Neural progenitor cell (in vitro differentiated cells): ENCODE measurements at regions not wholly inside any gene's neighbourhood (a gene's known extent, or its start where the extent isn't known, plus 50 kb on each side); places are given as distances from the start of the nearest gene placed in this dataset.

Experiments used
- DNase-seq: peaks from one replicate; pipeline ENCODE4 v3.0.0-alpha.2; 2016; ENCODE audit warnings: low spot score
- H2AFZ ChIP-seq: fragments of 200-600 bp; sonication (generic); replicated peaks from 2 replicates; pipeline ENCODE4 v1.6.1; 2016; ENCODE audit warnings: antibody characterized with exemption
- H3F3A ChIP-seq: fragments of 200-600 bp; sonication (generic); 2 replicates; pipeline ENCODE4 v1.6.1; 2016; ENCODE audit warnings: antibody characterized with exemption, low read depth
- H3K27ac ChIP-seq: fragments of 200-600 bp; sonication (generic); 2 replicates; pipeline ENCODE4 v1.5.1; 2016; ENCODE audit warnings: mild to moderate bottlenecking
- H3K27me3 ChIP-seq: fragments of 200-600 bp; sonication (generic); 2 replicates; pipeline ENCODE4 v1.6.1; 2016; ENCODE audit warnings: mild to moderate bottlenecking, moderate library complexity
- H3K36me3 ChIP-seq: fragments of 200-600 bp; sonication (generic); 2 replicates; pipeline ENCODE4 v1.5.1; 2016
- H3K4me1 ChIP-seq: fragments of 200-600 bp; sonication (generic); 2 replicates; pipeline ENCODE4 v1.6.1; 2016; ENCODE audit warnings: mixed run types
- H3K4me2 ChIP-seq: fragments of 200-600 bp; sonication (generic); 2 replicates; pipeline ENCODE4 v1.6.1; 2016
- H3K4me3 ChIP-seq: fragments of 200-600 bp; sonication (generic); 2 replicates; pipeline ENCODE4 v1.5.1; 2016
- H3K79me2 ChIP-seq: fragments of 200-600 bp; sonication (generic); 2 replicates; pipeline ENCODE4 v1.6.1; 2016; ENCODE audit warnings: low read depth
- H3K9ac ChIP-seq: fragments of 200-600 bp; sonication (generic); 2 replicates; pipeline ENCODE4 v1.6.1; 2016
- H3K9me3 ChIP-seq: fragments of 200-600 bp; sonication (generic); 2 replicates; pipeline ENCODE4 v1.5.1; 2016; ENCODE audit warnings: low read depth
- H4K20me1 ChIP-seq: fragments of 200-600 bp; sonication (generic); 2 replicates; pipeline ENCODE4 v1.6.1; 2016; ENCODE audit warnings: low read depth
- H3K27ac Mint-ChIP-seq: 3 replicates; pipeline ENCODE4 v1.8.0; 2021; ENCODE audit warnings: mixed read lengths
- H3K27me3 Mint-ChIP-seq: 2 replicates; pipeline ENCODE4 v1.8.0; 2022; ENCODE audit warnings: low read depth, mild to moderate bottlenecking, inconsistent platforms, moderate library complexity, mixed read lengths; ENCODE audit not compliant: insufficient read depth
- H3K36me3 Mint-ChIP-seq: 3 replicates; pipeline ENCODE4 v1.8.0; 2021; ENCODE audit warnings: mixed read lengths
- H3K4me1 Mint-ChIP-seq: 3 replicates; pipeline ENCODE4 v1.8.0; 2021; ENCODE audit warnings: mixed read lengths
- H3K4me3 Mint-ChIP-seq: 3 replicates; pipeline ENCODE4 v1.8.0; 2021; ENCODE audit warnings: mild to moderate bottlenecking, moderate library complexity, mixed read lengths
- H3K9me3 Mint-ChIP-seq: 3 replicates; pipeline ENCODE4 v1.8.0; 2020; ENCODE audit warnings: mixed read lengths
- CTCF ChIP-seq: fragments of 200-600 bp; sonication (generic); IDR thresholded peaks from 2 replicates; pipeline ENCODE4 v1.5.1; 2017; ENCODE audit warnings: antibody characterized with exemption, mild to moderate bottlenecking
- EZH2 ChIP-seq: fragments of 200-600 bp; sonication (generic); IDR thresholded peaks from 2 replicates; pipeline ENCODE4 v1.6.1; 2017; ENCODE audit warnings: antibody characterized with exemption, mild to moderate bottlenecking, moderate library complexity
- EZH2phosphoT487 ChIP-seq: fragments of 200-600 bp; sonication (generic); IDR thresholded peaks from 2 replicates; pipeline ENCODE4 v1.6.1; 2017; ENCODE audit warnings: antibody characterized with exemption

GRCh38 chr2:225894236-225894980 is 494.9 kb downstream of the NYAP2 start:
- Histone ChIP-seq H2AFZ (no peak overlapping the region), H3K9ac (no peak overlapping the region), H3K79me2 (no peaks in the 10 kb centered on the region), H3K4me3 (no peak overlapping the region), H3K36me3 (no peaks in the 10 kb centered on the region), H3K4me2 (no peak overlapping the region), H3F3A (no peaks in the 10 kb centered on the region), H3K9me3 (no peaks in the 10 kb centered on the region), H4K20me1 (no peaks in the 10 kb centered on the region), H3K27me3 (no peaks in the 10 kb centered on the region), H3K4me1 (no peaks in the 10 kb centered on the region), H3K27ac (no peak overlapping the region)
- Mint-ChIP-seq H3K27ac (peak overlapping the region; percentile 13), H3K4me1 (peaks cover 14% of the 10 kb centered on the region), H3K4me3 (no peak overlapping the region), H3K9me3 (peaks cover 2% of the 10 kb centered on the region), H3K27me3 (no peaks in the 10 kb centered on the region), H3K36me3 (no peaks in the 10 kb centered on the region)
- TF ChIP-seq CTCF (no peak), EZH2 (no peak), EZH2phosphoT487 (no peak)
- no peak for DNase-seq

- Mint-ChIP-seq H3K27ac (no peak overlapping the region), H3K27me3 (no peaks in the 10 kb centered on the region), H3K36me3 (no peaks in the 10 kb centered on the region)
Measured at GRCh38 chr2:225893151-225893550, 493.6 kb downstream of the NYAP2 start.

GRCh38 chr2:225891771-225892170 is 492.3 kb downstream of the NYAP2 start:
- no peak overlapping the region for H2AFZ ChIP-seq

More at GRCh38 chr2:225893151-225893550, 493.6 kb downstream of the NYAP2 start:
- H3K4me1 ChIP-seq, result no peaks in the 10 kb centered on the region
- no peak overlapping the region for H3K27ac ChIP-seq
- DNase-seq, result no peak
- H2AFZ ChIP-seq, result no peak overlapping the region
- no peak overlapping the region for H3K9ac ChIP-seq
- no peak for TF ChIP-seq EZH2phosphoT487
- no peak for TF ChIP-seq EZH2
- no peak for TF ChIP-seq CTCF
- H4K20me1 ChIP-seq, result no peaks in the 10 kb centered on the region
- H3K4me3 Mint-ChIP-seq, result no peak overlapping the region
- no peak overlapping the region for H3K4me2 ChIP-seq
- no peaks in the 10 kb centered on the region for H3K9me3 Mint-ChIP-seq
- no peaks in the 10 kb centered on the region for H3K27me3 ChIP-seq
- H3K4me1 Mint-ChIP-seq, result peaks cover 14% of the 10 kb centered on the region
- H3F3A ChIP-seq, result no peaks in the 10 kb centered on the region
- H3K36me3 ChIP-seq, result no peaks in the 10 kb centered on the region
- H3K79me2 ChIP-seq, result no peaks in the 10 kb centered on the region
- H3K4me3 ChIP-seq, result no peak overlapping the region
- H3K9me3 ChIP-seq, result no peaks in the 10 kb centered on the region

More at GRCh38 chr2:225891771-225892170, 492.3 kb downstream of the NYAP2 start:
- H3K4me3 Mint-ChIP-seq, result no peak overlapping the region
- Histone ChIP-seq H3K4me1 (no peaks in the 10 kb centered on the region), H3K9me3 (no peaks in the 10 kb centered on the region), H3K79me2 (no peaks in the 10 kb centered on the region), H3K4me2 (no peak overlapping the region), H3K27me3 (no peaks in the 10 kb centered on the region), H3F3A (no peaks in the 10 kb centered on the region), H3K4me3 (no peak overlapping the region), H3K36me3 (no peaks in the 10 kb centered on the region), H4K20me1 (no peaks in the 10 kb centered on the region), H3K27ac (no peak overlapping the region), H3K9ac (no peak overlapping the region)
- no peak overlapping the region for H3K27ac Mint-ChIP-seq
- H3K27me3 Mint-ChIP-seq, result no peaks in the 10 kb centered on the region
- TF ChIP-seq EZH2phosphoT487 (no peak), EZH2 (no peak), CTCF (no peak)
- H3K4me1 Mint-ChIP-seq, result peaks cover 14% of the 10 kb centered on the region
- H3K36me3 Mint-ChIP-seq, result no peaks in the 10 kb centered on the region
- no peak for DNase-seq
- H3K9me3 Mint-ChIP-seq, result peaks cover under 1% of the 10 kb centered on the region
